OCI-LY1 (cell line): ENCODE measurements at regions not wholly inside any gene's neighbourhood (a gene's known extent, or its start where the extent isn't known, plus 50 kb on each side); places are given as distances from the start of the nearest gene placed in this dataset.

ENCODE experiments used
- H2AFZ ChIP-seq: fragments of 200-600 bp; sonication (generic), shearing (Covaris generic); 2 replicates; pipeline ENCODE4 v1.6.0; 2014; ENCODE audit warnings: antibody characterized with exemption, mild to moderate bottlenecking, low read length
- H3F3A ChIP-seq: fragments of 200-600 bp; sonication (generic), shearing (Covaris generic); 2 replicates; pipeline ENCODE4 v1.6.0; 2014; ENCODE audit warnings: mild to moderate bottlenecking, antibody characterized with exemption, low read length, moderate library complexity; ENCODE audit not compliant: insufficient read depth
- H3K27ac ChIP-seq: fragments of 200-600 bp; sonication (generic); 2 replicates; pipeline ENCODE4 v1.5.1; 2014; ENCODE audit warnings: low read length, mixed run types, mild to moderate bottlenecking, low read depth; ENCODE audit not compliant: poor library complexity, severe bottlenecking
- H3K27me3 ChIP-seq: fragments of 200-600 bp; sonication (generic); 2 replicates; pipeline ENCODE4 v1.6.0; 2014; ENCODE audit warnings: antibody characterized with exemption, mild to moderate bottlenecking, low read length, moderate library complexity; ENCODE audit not compliant: insufficient read depth
- H3K36me3 ChIP-seq: fragments of 200-600 bp; sonication (generic); 2 replicates; pipeline ENCODE4 v1.6.1; 2014; ENCODE audit warnings: mild to moderate bottlenecking, antibody characterized with exemption, low read length, moderate library complexity, mixed read lengths; ENCODE audit not compliant: insufficient read depth
- H3K4me1 ChIP-seq: fragments of 200-600 bp; sonication (generic); 2 replicates; pipeline ENCODE4 v1.5.1; 2014; ENCODE audit warnings: mild to moderate bottlenecking, low read length, moderate library complexity; ENCODE audit not compliant: insufficient read depth, severe bottlenecking
- H3K4me2 ChIP-seq: fragments of 200-600 bp; sonication (generic), shearing (Covaris generic); 2 replicates; pipeline ENCODE4 v1.6.1; 2014; ENCODE audit warnings: low read length
- H3K4me3 ChIP-seq: fragments of 200-600 bp; sonication (generic); 2 replicates; pipeline ENCODE4 v1.5.1; 2014; ENCODE audit warnings: low read length, low read depth, mild to moderate bottlenecking, mixed read lengths; ENCODE audit not compliant: poor library complexity, severe bottlenecking
- H3K79me2 ChIP-seq: fragments of 200-600 bp; shearing (Covaris generic); 2 replicates; pipeline ENCODE4 v1.6.1; 2016; ENCODE audit warnings: mixed run types, low read length, mixed read lengths; ENCODE audit not compliant: insufficient read depth
- H3K9ac ChIP-seq: fragments of 200-600 bp; sonication (generic), shearing (Covaris generic); 2 replicates; pipeline ENCODE4 v1.6.1; 2014; ENCODE audit warnings: mild to moderate bottlenecking, low read length, mixed read lengths
- H3K9me2 ChIP-seq: fragments of 200-600 bp; sonication (generic), shearing (Covaris generic); 2 replicates; pipeline ENCODE4 v1.6.1; 2014; ENCODE audit warnings: low read depth, mild to moderate bottlenecking, low read length, mixed read lengths
- H3K9me3 ChIP-seq: fragments of 200-600 bp; shearing (Covaris generic); 2 replicates; pipeline ENCODE4 v1.6.1; 2014; ENCODE audit warnings: low read length, mixed read lengths
- H4K20me1 ChIP-seq: fragments of 200-600 bp; sonication (generic), shearing (Covaris generic); 2 replicates; pipeline ENCODE4 v1.6.0; 2016; ENCODE audit warnings: mild to moderate bottlenecking, low read length; ENCODE audit not compliant: insufficient read depth
- CTCF ChIP-seq: fragments of 200-600 bp; sonication (generic), shearing (Covaris generic); IDR thresholded peaks from 2 replicates; pipeline ENCODE4 v1.5.1; 2017; ENCODE audit warnings: mild to moderate bottlenecking, antibody characterized with exemption, low read length, moderate library complexity, mixed read lengths
- EZH2 ChIP-seq: fragments of 200-600 bp; sonication (generic), shearing (Covaris generic); IDR thresholded peaks from 2 replicates; pipeline ENCODE4 v1.8.0; 2017; ENCODE audit warnings: borderline replicate concordance, mixed run types, mild to moderate bottlenecking, antibody characterized with exemption, low read length, moderate library complexity, mixed read lengths

DNA sequence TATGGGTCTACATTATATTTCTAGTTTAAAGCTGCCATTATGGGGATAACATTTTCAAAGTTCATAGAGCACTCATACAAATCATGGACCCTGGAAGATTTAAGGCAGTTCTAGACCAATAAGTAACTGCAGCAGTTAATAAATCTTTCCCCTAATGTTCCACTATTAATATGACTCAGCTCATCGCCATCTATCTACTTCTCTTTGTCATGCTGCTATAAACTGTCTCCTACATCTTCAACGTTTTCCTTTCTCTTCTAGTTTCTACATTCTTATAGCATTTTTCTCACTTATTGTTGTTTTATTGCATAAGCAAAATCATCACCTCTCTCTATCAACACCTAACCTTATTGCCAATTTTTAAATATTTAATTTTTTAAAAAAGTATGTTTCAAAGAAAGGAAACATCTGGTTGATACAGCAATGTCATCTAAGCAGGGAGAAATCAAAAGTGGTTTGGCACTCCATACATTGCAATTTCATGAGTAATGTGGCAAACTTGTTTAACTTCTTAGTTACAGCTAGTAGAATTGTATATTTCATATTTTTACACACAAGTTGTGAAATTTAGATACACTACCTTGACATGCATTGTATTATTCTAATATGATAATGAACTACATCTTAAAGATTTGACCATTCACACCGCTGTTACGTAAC is 1500.4 kb upstream of the MIR17HG start:
- H3K9me2 ChIP-seq = no peaks in the 10 kb centered on the region
- H3K4me2 ChIP-seq = no peak overlapping the region
- H3K36me3 ChIP-seq = no peaks in the 10 kb centered on the region
- no peak for TF ChIP-seq EZH2
- no peak for TF ChIP-seq CTCF
- H3K4me3 ChIP-seq = no peak overlapping the region
- H3K27me3 ChIP-seq = no peaks in the 10 kb centered on the region
- H3K79me2 ChIP-seq = no peaks in the 10 kb centered on the region
- H3F3A ChIP-seq = no peaks in the 10 kb centered on the region; the same call in 1 of the 2 replicates
- H3K9me3 ChIP-seq = no peaks in the 10 kb centered on the region
- H3K27ac ChIP-seq = no peak overlapping the region
- H3K4me1 ChIP-seq = no peaks in the 10 kb centered on the region
- H4K20me1 ChIP-seq = no peaks in the 10 kb centered on the region
- H2AFZ ChIP-seq = no peak overlapping the region
- H3K9ac ChIP-seq = no peak overlapping the region

GRCh38 chr13:89852570-89852969 is 1494.9 kb upstream of the MIR17HG start:
- H3K36me3 ChIP-seq = no peaks in the 10 kb centered on the region
- H3K27ac ChIP-seq = no peak overlapping the region
- no peak overlapping the region for H3K4me3 ChIP-seq
- TF ChIP-seq CTCF (no peak), EZH2 (no peak)
- H3K27me3 ChIP-seq = no peaks in the 10 kb centered on the region
- H3K4me2 ChIP-seq = no peak overlapping the region
- H3K79me2 ChIP-seq = no peaks in the 10 kb centered on the region
- no peak overlapping the region for H2AFZ ChIP-seq
- no peaks in the 10 kb centered on the region for H3K4me1 ChIP-seq
- no peaks in the 10 kb centered on the region for H3K9me3 ChIP-seq
- H3K9ac ChIP-seq = no peak overlapping the region
- no peaks in the 10 kb centered on the region for H3K9me2 ChIP-seq
- no peaks in the 10 kb centered on the region for H3F3A ChIP-seq
- no peaks in the 10 kb centered on the region for H4K20me1 ChIP-seq

DNA sequence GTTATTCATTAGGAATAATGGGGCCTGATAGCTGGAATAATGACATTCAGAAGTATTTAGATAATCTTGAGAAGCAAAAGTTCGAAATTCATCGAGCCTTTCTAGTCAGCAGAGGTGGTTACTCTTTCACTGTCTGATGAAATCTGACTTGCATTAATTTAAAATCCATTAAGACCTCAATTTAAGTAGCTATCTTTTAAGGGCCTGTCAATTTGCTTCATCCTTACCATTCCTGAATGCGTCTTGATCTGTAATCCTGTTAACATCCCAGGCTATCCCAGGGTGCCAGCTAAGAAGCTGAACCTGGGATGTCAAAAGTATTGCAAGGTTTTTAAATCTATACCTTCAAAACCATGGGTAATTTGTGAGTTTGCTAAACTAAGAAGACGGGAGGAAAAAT is 1491.0 kb upstream of the MIR17HG start:
- Histone ChIP-seq H3K4me2 (no peak overlapping the region), H3K9ac (no peak overlapping the region), H3K4me1 (no peaks in the 10 kb centered on the region), H2AFZ (no peak overlapping the region), H3K27ac (no peak overlapping the region), H3K4me3 (no peak overlapping the region), H4K20me1 (no peaks in the 10 kb centered on the region), H3K9me2 (no peaks in the 10 kb centered on the region), H3K27me3 (no peaks in the 10 kb centered on the region), H3K36me3 (no peaks in the 10 kb centered on the region), H3K79me2 (no peaks in the 10 kb centered on the region), H3K9me3 (no peaks in the 10 kb centered on the region), H3F3A (no peaks in the 10 kb centered on the region)
- TF ChIP-seq EZH2 = no peak
- no peak for TF ChIP-seq CTCF
